Kasumi-1 (cell line): ENCODE measurements at regions not wholly inside any gene's neighbourhood (a gene's known extent, or its start where the extent isn't known, plus 50 kb on each side); places are given as distances from the start of the nearest gene placed in this dataset.

Experiments used
- DNase-seq, 2 experiments: peaks; one replicate each; lab custom pipeline; 2025; lab: John Stamatoyannopoulos, UW

- DNase-seq = no peak
These were observed 269.6 kb upstream of the PLXNA2 start for GRCh38 chr1:208513799-208514198.

GRCh38 chr1:208515129-208515528, 270.9 kb upstream of the PLXNA2 start:
- DNase-seq = no peak

- DNase-seq = no peak
These were observed 272.6 kb upstream of the PLXNA2 start for GRCh38 chr1:208516780-208517179.

- no peak for DNase-seq
These were observed 276.4 kb upstream of the PLXNA2 start for GRCh38 chr1:208520438-208521099.

GRCh38 chr1:208521534-208521933, 277.4 kb upstream of the PLXNA2 start:
- DNase-seq = no peak

GRCh38 chr1:208523007-208523406, 278.8 kb upstream of the PLXNA2 start:
- DNase-seq = no peak

GRCh38 chr1:208524376-208524775, 280.2 kb upstream of the PLXNA2 start:
- no peak for DNase-seq

- DNase-seq = no peak
These were observed 280.7 kb upstream of the PLXNA2 start for GRCh38 chr1:208524925-208525324.

GRCh38 chr1:208525417-208525816, 281.2 kb upstream of the PLXNA2 start:
- no peak for DNase-seq

GRCh38 chr1:208526613-208527125, 282.5 kb upstream of the PLXNA2 start:
- no peak for DNase-seq

GRCh38 chr1:208527156-208527555, 283.0 kb upstream of the PLXNA2 start:
- no peak for DNase-seq

- no peak for DNase-seq
These were observed 284.5 kb upstream of the PLXNA2 start for GRCh38 chr1:208528578-208529240.

GRCh38 chr1:208531003-208531750, 287.0 kb upstream of the PLXNA2 start:
- no peak for DNase-seq

GRCh38 chr1:208533746-208534598, 289.8 kb upstream of the PLXNA2 start:
- DNase-seq = no peak

GRCh38 chr1:208534599-208534897, 290.4 kb upstream of the PLXNA2 start:
- DNase-seq = no peak

GRCh38 chr1:208534979-208535378, 290.8 kb upstream of the PLXNA2 start:
- no peak for DNase-seq

- no peak for DNase-seq
These were observed 291.3 kb upstream of the PLXNA2 start for GRCh38 chr1:208535511-208535910.

GRCh38 chr1:208536212-208536611, 292.0 kb upstream of the PLXNA2 start:
- no peak for DNase-seq

GRCh38 chr1:208537198-208537597, 293.0 kb upstream of the PLXNA2 start:
- no peak for DNase-seq

GRCh38 chr1:208538078-208538477, 293.9 kb upstream of the PLXNA2 start:
- no peak for DNase-seq

GRCh38 chr1:208538587-208538986, 294.4 kb upstream of the PLXNA2 start:
- no peak for DNase-seq

- no peak for DNase-seq
These were observed 296.5 kb upstream of the PLXNA2 start for GRCh38 chr1:208540724-208541123.
